CD8-positive, alpha-beta memory T cell (primary cell): ENCODE measurements at regions not wholly inside any gene's neighbourhood (a gene's known extent, or its start where the extent isn't known, plus 50 kb on each side); places are given as distances from the start of the nearest gene placed in this dataset.

Experiments
- CTCF ChIA-PET: fragments of 350-600 bp; sonication (Branson Sonifier 250); formaldehyde crosslinking; loops from one replicate; lab custom pipeline; 2021; ENCODE audit warnings: antibody characterized with exemption; lab: Charles Lee
- POLR2A ChIA-PET: fragments of 350-600 bp; sonication (Branson Sonifier 250); formaldehyde crosslinking; loops from one replicate; lab custom pipeline; 2021; ENCODE audit warnings: antibody characterized with exemption; lab: Charles Lee
- DNase-seq, 5 donors: peaks; one replicate each; pipeline versions ENCODE4 v3.0.0 to v3.0.0-alpha.2; 2020 to 2022; ENCODE audit warnings: mixed read lengths in 1 of 5
- H3K27ac ChIP-seq: one replicate; pipeline ENCODE4 v1.7.0; 2013; ENCODE audit warnings: low read depth, mild to moderate bottlenecking, low read length, moderate library complexity
- H3K27me3 ChIP-seq: 2 replicates; pipeline ENCODE4 v1.7.0; 2013; ENCODE audit warnings: low read length, mild to moderate bottlenecking; ENCODE audit not compliant: insufficient read depth, poor library complexity, severe bottlenecking
- H3K36me3 ChIP-seq: 2 replicates; pipeline ENCODE4 v1.7.0; 2013; ENCODE audit warnings: mild to moderate bottlenecking, low read length, moderate library complexity; ENCODE audit not compliant: insufficient read depth
- H3K4me1 ChIP-seq: 2 replicates; pipeline ENCODE4 v1.7.0; 2013; ENCODE audit warnings: mild to moderate bottlenecking, low read length, moderate library complexity; ENCODE audit not compliant: insufficient read depth
- H3K4me3 ChIP-seq: 2 replicates; pipeline ENCODE4 v1.7.0; 2013; ENCODE audit warnings: mild to moderate bottlenecking, low read length
- H3K9me3 ChIP-seq: 2 replicates; pipeline ENCODE4 v1.7.0; 2013; ENCODE audit warnings: mild to moderate bottlenecking, low read length
- H3K27ac Mint-ChIP-seq, 8 donors: one replicate each; pipeline ENCODE4 v1.8.0; 2020 to 2021; ENCODE audit warnings: mixed read lengths in 8 of 8, mild to moderate bottlenecking in 6 of 8, inconsistent platforms in 3 of 8, moderate library complexity in 3 of 8
- H3K27me3 Mint-ChIP-seq, 2 donors: one replicate each; pipeline ENCODE4 v1.8.0; 2020 to 2021; ENCODE audit warnings: mixed read lengths in 2 of 2, mild to moderate bottlenecking in 1 of 2, moderate library complexity in 1 of 2
- H3K36me3 Mint-ChIP-seq, 3 donors: one replicate each; pipeline ENCODE4 v1.8.0; 2020 to 2021; ENCODE audit warnings: mixed read lengths in 3 of 3, inconsistent platforms in 1 of 3, mild to moderate bottlenecking in 1 of 3
- H3K4me1 Mint-ChIP-seq, 3 donors: one replicate each; pipeline ENCODE4 v1.8.0; 2020 to 2021; ENCODE audit warnings: mixed read lengths in 3 of 3, inconsistent platforms in 1 of 3, mild to moderate bottlenecking in 1 of 3
- H3K4me3 Mint-ChIP-seq, 7 donors: one replicate each; pipeline ENCODE4 v1.8.0; 2020 to 2021; ENCODE audit warnings: mixed read lengths in 7 of 7, mild to moderate bottlenecking in 6 of 7, moderate library complexity in 4 of 7, inconsistent platforms in 2 of 7
- H3K9me3 Mint-ChIP-seq, 5 donors: one replicate each; pipeline ENCODE4 v1.8.0; 2020 to 2022; ENCODE audit warnings: mixed read lengths in 5 of 5, mild to moderate bottlenecking in 3 of 5, moderate library complexity in 2 of 5, inconsistent platforms in 1 of 5

DNA sequence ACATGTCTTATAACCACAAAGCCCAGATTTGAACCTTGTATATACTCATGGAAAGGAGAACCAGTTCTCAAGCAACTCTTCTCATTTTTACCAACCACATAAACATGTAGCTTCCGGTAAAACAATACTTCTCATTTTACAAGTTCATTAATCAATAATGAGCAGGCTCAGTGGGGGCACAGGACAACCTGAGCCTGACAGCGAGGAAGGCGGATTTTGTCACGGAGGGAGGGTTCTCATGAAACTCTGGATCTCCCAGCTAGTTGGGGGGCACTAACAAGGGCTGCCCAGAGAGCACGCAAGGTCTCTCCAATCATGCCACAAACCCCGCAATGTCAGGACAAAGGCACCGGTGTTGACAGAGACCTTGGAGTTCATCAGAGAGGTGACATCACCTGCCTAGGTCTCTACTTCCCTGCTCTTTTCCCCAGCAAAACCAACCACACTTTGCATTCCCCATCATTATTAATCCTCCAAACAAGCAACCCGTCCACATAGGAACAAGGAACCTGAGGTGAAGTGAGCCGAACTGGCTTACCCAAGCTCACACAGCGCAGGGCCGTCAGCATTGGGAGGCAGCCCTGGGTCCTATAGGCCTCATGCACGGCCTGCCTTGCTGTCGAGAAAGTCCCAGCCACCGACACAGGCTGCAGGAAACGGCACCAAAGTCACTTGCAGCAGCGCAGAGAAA, 192.1 kb upstream of the KLF14 start:
- H3K36me3 ChIP-seq = no peaks in the 10 kb centered on the region
- H3K27ac ChIP-seq = no peak overlapping the region
- H3K4me3 ChIP-seq = no peak overlapping the region
- peaks cover 0 to 68% (median 8%) of the 10 kb centered on the region in 3 donors for H3K36me3 Mint-ChIP-seq
- H3K4me1 Mint-ChIP-seq = peaks cover 69 to 98% (median 93%) of the 10 kb centered on the region in 3 donors
- peaks cover 77% of the 10 kb centered on the region for H3K4me1 ChIP-seq
- H3K4me3 Mint-ChIP-seq = peak overlapping the region; percentile 18 to 92 (median 80)
- H3K27me3 ChIP-seq = no peaks in the 10 kb centered on the region
- peak in 4 of 5 donors; percentile 38 to 65 (median 50) for DNase-seq
- peak overlapping the region; percentile 83 to 100 (median 94) for H3K27ac Mint-ChIP-seq
- POLR2A ChIA-PET = interaction anchor here (0.5 to 1.1 kb wide), 3 partner anchors 13 to 93 kb away, joined by 3 to 10 read pairs (median 9); no protein-coding TSS in a partner anchor
- H3K9me3 Mint-ChIP-seq = no peaks in the 10 kb centered on the region
- CTCF ChIA-PET = interaction anchor here (0.8 to 1.9 kb wide), 2 partner anchors 11 to 31 kb away, joined by 3 to 6 read pairs; no protein-coding TSS in a partner anchor
- no peaks in the 10 kb centered on the region for H3K9me3 ChIP-seq
- H3K27me3 Mint-ChIP-seq = no peaks in the 10 kb centered on the region

- Mint-ChIP-seq H3K27ac (peak overlapping the region; percentile 61 to 100 (median 94)), H3K4me1 (peaks cover 75 to 98% (median 95%) of the 10 kb centered on the region in 3 donors), H3K9me3 (no peaks in the 10 kb centered on the region), H3K27me3 (no peaks in the 10 kb centered on the region), H3K36me3 (peaks cover 0 to 64% (median 8%) of the 10 kb centered on the region in 3 donors), H3K4me3 (peak overlapping the region in 5 of 7 donors; percentile 27 to 80 (median 80))
- peaks cover 86% of the 10 kb centered on the region for H3K4me1 ChIP-seq
- no peaks in the 10 kb centered on the region for H3K27me3 ChIP-seq
- H3K9me3 ChIP-seq = no peaks in the 10 kb centered on the region
- no peaks in the 10 kb centered on the region for H3K36me3 ChIP-seq
- POLR2A ChIA-PET = interaction anchor here (1.1 kb wide), 1 partner anchor 12 kb away, joined by 10 read pairs; no protein-coding TSS in a partner anchor
- DNase-seq = no peak
- CTCF ChIA-PET = interaction anchor here (1.9 to 2.8 kb wide), 2 partner anchors 12 to 30 kb away, joined by 6 to 12 read pairs; no protein-coding TSS in a partner anchor
- H3K27ac ChIP-seq = no peak overlapping the region
- H3K4me3 ChIP-seq = no peak overlapping the region
These were observed 193.1 kb upstream of the KLF14 start for GRCh38 chr7:130927062-130927461.

- Histone ChIP-seq H3K27ac (no peak overlapping the region), H3K27me3 (no peaks in the 10 kb centered on the region), H3K4me1 (peaks cover 84% of the 10 kb centered on the region), H3K4me3 (no peak overlapping the region), H3K36me3 (no peaks in the 10 kb centered on the region), H3K9me3 (no peaks in the 10 kb centered on the region)
- DNase-seq = no peak
- CTCF ChIA-PET = interaction anchor here (1.4 to 2.8 kb wide), 3 partner anchors 14 to 113 kb away, joined by 4 to 12 read pairs (median 5); no protein-coding TSS in a partner anchor
- peaks cover 76 to 97% (median 93%) of the 10 kb centered on the region in 3 donors for H3K4me1 Mint-ChIP-seq
- peak overlapping the region in 6 of 7 donors; percentile 10 to 80 (median 64) for H3K4me3 Mint-ChIP-seq
- H3K27ac Mint-ChIP-seq = peak overlapping the region; percentile 61 to 100 (median 94)
- no peaks in the 10 kb centered on the region for H3K9me3 Mint-ChIP-seq
- H3K36me3 Mint-ChIP-seq = peaks cover 0 to 63% (median 8%) of the 10 kb centered on the region in 3 donors
- POLR2A ChIA-PET = interaction anchor here (0.6 to 1.1 kb wide), 2 partner anchors 11 to 14 kb away, joined by 4 to 10 read pairs; no protein-coding TSS in a partner anchor
- no peaks in the 10 kb centered on the region for H3K27me3 Mint-ChIP-seq
These were observed 193.6 kb upstream of the KLF14 start for GRCh38 chr7:130927564-130927963.

DNA sequence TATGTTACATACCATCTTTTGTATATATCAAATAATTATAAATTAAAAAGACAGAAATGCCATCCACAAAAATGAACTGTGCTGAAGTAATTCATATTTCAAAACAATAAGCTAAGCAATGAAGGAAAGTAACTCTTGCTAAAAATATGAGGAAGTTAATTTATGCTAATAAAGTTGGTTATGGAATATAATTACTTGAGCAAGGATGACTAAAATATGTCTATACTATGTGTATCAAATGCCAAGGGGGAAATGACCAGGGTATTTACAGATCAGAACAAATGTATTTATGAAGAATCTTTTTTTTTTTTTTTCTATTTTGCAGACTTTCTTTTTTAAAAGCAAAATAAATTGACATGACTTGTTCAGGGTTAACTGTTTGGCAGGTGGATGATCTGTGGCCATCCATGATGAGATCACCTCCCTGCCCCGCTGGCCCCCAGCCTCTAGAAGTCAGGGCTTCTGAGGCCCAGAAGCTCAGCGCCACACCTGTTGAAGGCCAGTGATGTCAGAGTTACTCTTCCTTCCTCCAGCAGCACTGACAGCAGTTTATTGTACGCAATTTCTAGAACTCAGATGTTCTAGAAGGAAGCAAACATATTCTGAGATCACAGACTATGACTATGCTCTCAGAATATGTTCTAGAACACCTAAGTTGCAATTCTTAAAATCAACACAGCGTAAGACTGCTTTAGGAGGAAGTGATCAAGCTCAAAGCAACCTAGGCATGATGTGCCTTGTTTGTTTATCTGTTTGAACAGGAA, 196.1 kb upstream of the KLF14 start:
- H3K4me1 Mint-ChIP-seq = peaks cover 76 to 98% (median 96%) of the 10 kb centered on the region in 3 donors
- H3K9me3 ChIP-seq = no peaks in the 10 kb centered on the region
- H3K9me3 Mint-ChIP-seq = no peaks in the 10 kb centered on the region
- no peak overlapping the region for H3K4me3 ChIP-seq
- DNase-seq = peak in 2 of 5 donors; percentile 17 to 66
- POLR2A ChIA-PET = interaction anchor here (0.6 to 1.3 kb wide), 3 partner anchors 8 to 17 kb away, joined by 3 to 6 read pairs (median 3); no protein-coding TSS in a partner anchor
- H3K27me3 ChIP-seq = no peaks in the 10 kb centered on the region
- peaks cover 0 to 70% (median 6%) of the 10 kb centered on the region in 3 donors for H3K36me3 Mint-ChIP-seq
- CTCF ChIA-PET = interaction anchor here (0.7 to 2.8 kb wide), 7 partner anchors 9 to 49 kb away, joined by 3 to 12 read pairs (median 4); no protein-coding TSS in a partner anchor
- no peaks in the 10 kb centered on the region for H3K27me3 Mint-ChIP-seq
- peak overlapping the region; percentile 61 to 92 (median 83) for H3K27ac Mint-ChIP-seq
- no peaks in the 10 kb centered on the region for H3K36me3 ChIP-seq
- H3K4me1 ChIP-seq = peaks cover 79% of the 10 kb centered on the region
- H3K4me3 Mint-ChIP-seq = peak overlapping the region in 6 of 7 donors; percentile 7 to 52 (median 36)
- H3K27ac ChIP-seq = no peak overlapping the region

DNA sequence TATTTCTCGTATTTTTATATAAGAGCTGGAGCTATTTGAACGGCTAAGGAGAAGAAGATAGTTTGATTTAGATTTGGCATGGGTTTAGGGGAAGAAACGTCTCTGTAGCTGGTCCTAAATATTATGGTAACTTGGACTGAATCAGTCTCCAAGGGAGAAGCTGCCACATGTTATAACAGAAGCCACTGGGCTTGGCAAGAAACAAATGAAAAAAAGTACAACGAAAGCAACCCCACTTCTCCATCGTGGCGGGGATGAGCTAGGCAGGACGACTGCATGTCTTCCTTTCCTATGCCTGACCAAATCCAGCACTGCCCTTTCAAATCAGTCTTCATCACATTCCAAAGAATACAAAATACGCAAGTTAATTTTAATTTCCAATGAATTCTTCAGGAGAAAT, 196.7 kb upstream of the KLF14 start:
- H3K9me3 ChIP-seq = no peaks in the 10 kb centered on the region
- H3K36me3 ChIP-seq = peaks cover 5% of the 10 kb centered on the region
- peaks cover 76 to 98% (median 96%) of the 10 kb centered on the region in 3 donors for H3K4me1 Mint-ChIP-seq
- H3K27me3 ChIP-seq = no peaks in the 10 kb centered on the region
- ChIA-PET POLR2A (interaction anchor here (1.0 kb wide), 2 partner anchors 8 to 10 kb away, joined by 3 to 6 read pairs; no protein-coding TSS in a partner anchor), CTCF (interaction anchor here (0.7 to 2.5 kb wide), 6 partner anchors 9 to 49 kb away, joined by 3 to 7 read pairs (median 5); no protein-coding TSS in a partner anchor)
- peaks cover 3 to 71% (median 8%) of the 10 kb centered on the region in 3 donors for H3K36me3 Mint-ChIP-seq
- DNase-seq = no peak
- no peaks in the 10 kb centered on the region for H3K27me3 Mint-ChIP-seq
- no peak overlapping the region for H3K4me3 ChIP-seq
- H3K27ac ChIP-seq = no peak overlapping the region
- peak overlapping the region; percentile 61 to 92 (median 86) for H3K27ac Mint-ChIP-seq
- peaks cover 78% of the 10 kb centered on the region for H3K4me1 ChIP-seq
- H3K9me3 Mint-ChIP-seq = no peaks in the 10 kb centered on the region
- peak overlapping the region in 6 of 7 donors; percentile 7 to 52 (median 36) for H3K4me3 Mint-ChIP-seq

DNA sequence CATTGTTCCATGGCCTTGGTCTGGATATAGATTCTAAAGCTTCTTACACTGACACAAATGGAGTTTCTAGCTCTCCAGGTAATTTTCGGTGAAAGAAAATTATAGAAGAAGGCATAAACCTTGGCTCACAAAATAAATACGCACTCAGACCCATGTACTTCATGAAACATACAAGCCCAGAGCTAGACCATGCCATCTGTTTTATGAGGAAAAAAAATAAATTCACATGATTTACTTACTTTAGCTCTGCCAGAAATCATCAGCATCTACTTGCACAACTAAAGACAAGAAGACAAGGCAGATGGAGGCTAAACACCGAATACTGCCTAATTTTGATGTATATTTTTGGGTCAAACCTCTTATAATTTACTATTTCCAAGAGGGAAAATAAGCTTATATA, 197.4 kb upstream of the KLF14 start:
- Mint-ChIP-seq H3K27me3 (no peaks in the 10 kb centered on the region), H3K4me1 (peaks cover 75 to 98% (median 96%) of the 10 kb centered on the region in 3 donors), H3K9me3 (no peaks in the 10 kb centered on the region), H3K4me3 (no peak overlapping the region), H3K36me3 (peaks cover 3 to 74% (median 8%) of the 10 kb centered on the region in 3 donors), H3K27ac (peak overlapping the region in 7 of 8 donors; percentile 8 to 92 (median 73))
- ChIA-PET CTCF (interaction anchor here (0.9 to 2.5 kb wide), 4 partner anchors 10 to 35 kb away, joined by 3 to 7 read pairs (median 5); no protein-coding TSS in a partner anchor), POLR2A (interaction anchor here (1.0 kb wide), 1 partner anchor 11 kb away, joined by 3 read pairs; no protein-coding TSS in a partner anchor)
- DNase-seq = no peak
- H3K4me3 ChIP-seq = no peak overlapping the region
- no peak overlapping the region for H3K27ac ChIP-seq
- peaks cover 6% of the 10 kb centered on the region for H3K36me3 ChIP-seq
- peaks cover 78% of the 10 kb centered on the region for H3K4me1 ChIP-seq
- H3K9me3 ChIP-seq = no peaks in the 10 kb centered on the region
- H3K27me3 ChIP-seq = no peaks in the 10 kb centered on the region

- peaks cover 6% of the 10 kb centered on the region for H3K36me3 ChIP-seq
- ChIA-PET CTCF (interaction anchor here (0.7 to 2.5 kb wide), 4 partner anchors 11 to 35 kb away, joined by 3 to 7 read pairs (median 4); no protein-coding TSS in a partner anchor), POLR2A (no interaction called here)
- H3K27ac ChIP-seq = no peak overlapping the region
- peak overlapping the region in 7 of 8 donors; percentile 7 to 92 (median 65) for H3K27ac Mint-ChIP-seq
- no peak for DNase-seq
- H3K27me3 Mint-ChIP-seq = peaks cover 0 to 2% of the 10 kb centered on the region in 2 donors
- peaks cover 3 to 77% (median 8%) of the 10 kb centered on the region in 3 donors for H3K36me3 Mint-ChIP-seq
- H3K27me3 ChIP-seq = no peaks in the 10 kb centered on the region
- no peak overlapping the region for H3K4me3 ChIP-seq
- no peaks in the 10 kb centered on the region for H3K9me3 Mint-ChIP-seq
- peaks cover 78% of the 10 kb centered on the region for H3K4me1 ChIP-seq
- H3K4me1 Mint-ChIP-seq = peaks cover 77 to 98% (median 96%) of the 10 kb centered on the region in 3 donors
- H3K4me3 Mint-ChIP-seq = peak overlapping the region in 1 of 7 donors; percentile 12
- no peaks in the 10 kb centered on the region for H3K9me3 ChIP-seq
These were observed 198.1 kb upstream of the KLF14 start for GRCh38 chr7:130932088-130932487.
